ENCODE measurements at regions not wholly inside any gene's neighbourhood (a gene's known extent, or its start where the extent isn't known, plus 50 kb on each side); places are given as distances from the start of the nearest gene placed in this dataset.

DNA sequence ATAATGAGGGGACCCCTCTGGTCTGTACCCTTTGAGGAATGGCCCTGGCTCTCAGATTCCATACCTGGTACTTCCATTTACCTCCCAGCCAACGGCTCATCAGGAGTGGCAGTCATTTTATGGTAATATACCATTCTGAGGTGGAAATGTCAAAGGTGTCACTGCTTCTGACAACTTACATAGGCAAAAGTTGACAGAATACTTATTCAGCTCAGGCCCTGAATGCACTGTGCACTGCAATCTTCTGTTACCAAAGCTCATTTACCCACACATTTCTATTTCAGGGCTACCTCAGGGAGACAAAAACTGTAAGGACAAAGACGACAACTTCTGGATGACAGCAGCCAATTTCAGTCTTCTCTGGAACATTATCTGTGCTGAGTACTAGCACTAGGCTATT, 212.2 kb upstream of the TMEM260 start:
- TF ChIP-seq POLR2A (IDR thresholded peaks at IDR 0.05) = no peak
- TF ChIP-seq, protein P1, sequence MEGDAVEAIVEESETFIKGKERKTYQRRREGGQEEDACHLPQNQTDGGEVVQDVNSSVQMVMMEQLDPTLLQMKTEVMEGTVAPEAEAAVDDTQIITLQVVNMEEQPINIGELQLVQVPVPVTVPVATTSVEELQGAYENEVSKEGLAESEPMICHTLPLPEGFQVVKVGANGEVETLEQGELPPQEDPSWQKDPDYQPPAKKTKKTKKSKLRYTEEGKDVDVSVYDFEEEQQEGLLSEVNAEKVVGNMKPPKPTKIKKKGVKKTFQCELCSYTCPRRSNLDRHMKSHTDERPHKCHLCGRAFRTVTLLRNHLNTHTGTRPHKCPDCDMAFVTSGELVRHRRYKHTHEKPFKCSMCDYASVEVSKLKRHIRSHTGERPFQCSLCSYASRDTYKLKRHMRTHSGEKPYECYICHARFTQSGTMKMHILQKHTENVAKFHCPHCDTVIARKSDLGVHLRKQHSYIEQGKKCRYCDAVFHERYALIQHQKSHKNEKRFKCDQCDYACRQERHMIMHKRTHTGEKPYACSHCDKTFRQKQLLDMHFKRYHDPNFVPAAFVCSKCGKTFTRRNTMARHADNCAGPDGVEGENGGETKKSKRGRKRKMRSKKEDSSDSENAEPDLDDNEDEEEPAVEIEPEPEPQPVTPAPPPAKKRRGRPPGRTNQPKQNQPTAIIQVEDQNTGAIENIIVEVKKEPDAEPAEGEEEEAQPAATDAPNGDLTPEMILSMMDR (IDR thresholded peaks at IDR 0.05) = no peak

Data from testis (tissue), 2 donors.